HEK293T (cell line): ENCODE measurements at regions not wholly inside any gene's neighbourhood (a gene's known extent, or its start where the extent isn't known, plus 50 kb on each side); places are given as distances from the start of the nearest gene placed in this dataset.

Source experiments
- ARNT ChIP-seq: fragments of 450-650 bp; IDR thresholded peaks from 2 replicates; pipeline ENCODE4 v1.6.1; 2017; ENCODE audit warnings: mild to moderate bottlenecking
- BHLHE40 ChIP-seq: fragments of 450-650 bp; IDR thresholded peaks from 2 replicates; pipeline ENCODE4 v1.6.1; 2016; ENCODE audit warnings: mild to moderate bottlenecking, moderate library complexity, borderline replicate concordance
- ELF4 ChIP-seq: fragments of 450-650 bp; IDR thresholded peaks from 2 replicates; pipeline ENCODE4 v1.6.1; 2017; ENCODE audit warnings: antibody characterized with exemption
- FOXA1 ChIP-seq: fragments of 450-650 bp; IDR thresholded peaks from 2 replicates; pipeline ENCODE4 v1.6.1; 2016; ENCODE audit warnings: mild to moderate bottlenecking
- FOXM1 ChIP-seq: fragments of 450-650 bp; IDR thresholded peaks from 2 replicates; pipeline ENCODE4 v1.6.1; 2017; ENCODE audit warnings: mild to moderate bottlenecking, borderline replicate concordance
- L3MBTL2 ChIP-seq: fragments of 450-650 bp; conservative IDR thresholded peaks from 2 replicates; pipeline ENCODE4 v1.6.1; 2016; ENCODE audit warnings: mild to moderate bottlenecking
- LEF1 ChIP-seq: fragments of 450-650 bp; IDR thresholded peaks from 2 replicates; pipeline ENCODE4 v1.6.1; 2017; ENCODE audit warnings: mild to moderate bottlenecking, borderline replicate concordance
- SP1 ChIP-seq: fragments of 450-650 bp; IDR thresholded peaks from 2 replicates; pipeline ENCODE4 v1.6.1; 2017
- ZNF384 ChIP-seq: fragments of 450-650 bp; IDR thresholded peaks from 2 replicates; pipeline ENCODE4 v1.6.1; 2016

DNA sequence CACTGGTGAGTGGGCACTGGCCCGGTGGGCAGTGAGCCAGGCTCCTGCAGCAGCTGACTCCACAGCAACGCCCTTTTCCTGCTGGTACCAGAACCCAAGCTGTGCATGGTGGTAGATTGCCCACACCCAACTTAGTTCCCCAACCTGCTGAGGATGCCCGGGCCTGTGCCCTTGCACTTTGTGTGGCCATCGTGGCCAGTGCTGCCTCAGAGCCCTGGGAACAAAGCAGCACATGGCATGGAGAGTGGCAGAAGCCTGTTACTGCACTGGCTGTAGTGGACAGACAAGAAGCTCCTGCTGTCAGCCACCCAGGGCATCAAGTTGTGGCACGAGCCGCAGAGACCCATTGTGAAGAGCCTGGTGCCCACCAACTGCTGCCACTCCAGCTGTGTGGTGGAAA lies 612.9 kb downstream of the DNAH5 start:
- no peak for TF ChIP-seq FOXM1
- TF ChIP-seq ELF4: no peak
- TF ChIP-seq L3MBTL2: no peak
- no peak for TF ChIP-seq BHLHE40
- no peak for TF ChIP-seq ZNF384
- TF ChIP-seq SP1: no peak
- no peak for TF ChIP-seq LEF1
- TF ChIP-seq ARNT: no peak
- no peak for TF ChIP-seq FOXA1
